Gastroesophageal sphincter (tissue), 3 donors: ENCODE measurements at regions not wholly inside any gene's neighbourhood (a gene's known extent, or its start where the extent isn't known, plus 50 kb on each side); places are given as distances from the start of the nearest gene placed in this dataset.

Source experiments
- EP300 ChIP-seq: sonication (generic); formaldehyde crosslinking; IDR thresholded peaks from one replicate; pipeline ENCODE4 v1.6.1; 2017; ENCODE audit warnings: antibody characterized with exemption, mild to moderate bottlenecking
- POLR2AphosphoS5 ChIP-seq: sonication (generic); formaldehyde crosslinking; IDR thresholded peaks from one replicate; pipeline ENCODE4 v1.6.1; 2017; ENCODE audit warnings: antibody characterized with exemption
- TF ChIP-seq, protein P1 (sequence below), 4 experiments: fragments of 200-600 bp in 2 of 4; fragments of 450-650 bp in 2 of 4; sonication (generic) in 1 of 4; IDR thresholded peaks; one replicate each; pipeline ENCODE4 v1.5.1; 2017 to 2019; ENCODE audit warnings: antibody characterized with exemption in 4 of 4, mild to moderate bottlenecking in 2 of 4, moderate library complexity in 2 of 4

DNA sequence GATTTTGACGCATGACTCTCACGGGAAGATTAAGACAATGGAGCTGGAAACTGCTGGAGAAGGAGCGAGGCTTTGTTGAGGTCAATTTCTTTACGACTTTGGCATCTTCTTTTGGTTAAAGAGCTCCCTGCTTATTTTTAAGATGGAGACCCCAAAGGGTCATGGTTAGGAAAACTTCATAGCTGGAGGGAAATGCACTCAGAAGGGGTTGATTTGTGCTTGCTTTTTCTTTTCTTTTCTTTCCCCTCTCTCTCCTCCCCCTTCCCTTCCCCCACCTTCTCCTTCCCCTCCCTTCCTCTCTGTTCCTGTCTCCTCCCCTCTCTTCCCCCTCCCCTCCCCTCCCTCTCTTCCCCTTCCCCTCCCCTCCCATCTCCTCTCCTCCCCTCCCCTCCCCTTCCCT lies 79.0 kb downstream of the TNP1 start:
- TF ChIP-seq POLR2AphosphoS5 (no peak), EP300 (no peak)
- TF ChIP-seq, protein P1, sequence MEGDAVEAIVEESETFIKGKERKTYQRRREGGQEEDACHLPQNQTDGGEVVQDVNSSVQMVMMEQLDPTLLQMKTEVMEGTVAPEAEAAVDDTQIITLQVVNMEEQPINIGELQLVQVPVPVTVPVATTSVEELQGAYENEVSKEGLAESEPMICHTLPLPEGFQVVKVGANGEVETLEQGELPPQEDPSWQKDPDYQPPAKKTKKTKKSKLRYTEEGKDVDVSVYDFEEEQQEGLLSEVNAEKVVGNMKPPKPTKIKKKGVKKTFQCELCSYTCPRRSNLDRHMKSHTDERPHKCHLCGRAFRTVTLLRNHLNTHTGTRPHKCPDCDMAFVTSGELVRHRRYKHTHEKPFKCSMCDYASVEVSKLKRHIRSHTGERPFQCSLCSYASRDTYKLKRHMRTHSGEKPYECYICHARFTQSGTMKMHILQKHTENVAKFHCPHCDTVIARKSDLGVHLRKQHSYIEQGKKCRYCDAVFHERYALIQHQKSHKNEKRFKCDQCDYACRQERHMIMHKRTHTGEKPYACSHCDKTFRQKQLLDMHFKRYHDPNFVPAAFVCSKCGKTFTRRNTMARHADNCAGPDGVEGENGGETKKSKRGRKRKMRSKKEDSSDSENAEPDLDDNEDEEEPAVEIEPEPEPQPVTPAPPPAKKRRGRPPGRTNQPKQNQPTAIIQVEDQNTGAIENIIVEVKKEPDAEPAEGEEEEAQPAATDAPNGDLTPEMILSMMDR (IDR thresholded peaks at IDR 0.05): no peak
